ENCODE measurements at regions not wholly inside any gene's neighbourhood (a gene's known extent, or its start where the extent isn't known, plus 50 kb on each side); places are given as distances from the start of the nearest gene placed in this dataset.

DNA sequence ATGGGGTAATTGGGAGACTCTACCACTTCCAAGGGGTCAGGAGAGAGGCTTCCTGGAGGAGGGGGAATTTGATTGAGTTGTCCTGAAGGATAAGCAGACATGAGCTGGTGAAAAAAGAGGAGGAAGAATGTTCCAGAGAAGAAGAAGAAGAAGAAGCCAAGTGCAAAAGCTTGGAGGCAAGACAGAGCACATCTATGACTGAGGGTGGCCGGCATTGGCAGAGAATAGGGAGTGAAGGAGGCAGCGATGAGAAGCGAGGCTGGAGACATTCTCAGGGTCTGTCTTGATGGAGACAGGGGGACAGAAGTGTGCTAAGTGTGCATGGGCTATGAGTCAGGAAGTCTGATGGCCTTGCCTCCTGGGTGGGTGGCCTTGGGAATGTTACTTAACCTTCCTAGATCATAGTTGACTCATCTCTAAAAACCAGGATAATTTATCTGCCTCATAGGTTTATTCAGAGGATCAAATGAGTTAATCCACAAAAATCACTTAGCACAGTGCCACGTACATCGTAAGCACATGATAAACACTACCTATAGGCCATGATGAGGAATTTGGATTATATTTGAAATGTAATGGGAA is 171.7 kb downstream of the ABCC12 start:
- Histone ChIP-seq H3K27me3 (no peaks in the 10 kb centered on the region), H3K4me1 (no peaks in the 10 kb centered on the region), H3K9ac (ENCODE audit: low read depth in 2 of 2, low read length in 2 of 2) (no peak overlapping the region), H3K36me3 (no peaks in the 10 kb centered on the region), H3K4me3 (no peak overlapping the region), H3K9me3 (no peaks in the 10 kb centered on the region), H3K27ac (no peak overlapping the region)
- TF ChIP-seq, protein P1, sequence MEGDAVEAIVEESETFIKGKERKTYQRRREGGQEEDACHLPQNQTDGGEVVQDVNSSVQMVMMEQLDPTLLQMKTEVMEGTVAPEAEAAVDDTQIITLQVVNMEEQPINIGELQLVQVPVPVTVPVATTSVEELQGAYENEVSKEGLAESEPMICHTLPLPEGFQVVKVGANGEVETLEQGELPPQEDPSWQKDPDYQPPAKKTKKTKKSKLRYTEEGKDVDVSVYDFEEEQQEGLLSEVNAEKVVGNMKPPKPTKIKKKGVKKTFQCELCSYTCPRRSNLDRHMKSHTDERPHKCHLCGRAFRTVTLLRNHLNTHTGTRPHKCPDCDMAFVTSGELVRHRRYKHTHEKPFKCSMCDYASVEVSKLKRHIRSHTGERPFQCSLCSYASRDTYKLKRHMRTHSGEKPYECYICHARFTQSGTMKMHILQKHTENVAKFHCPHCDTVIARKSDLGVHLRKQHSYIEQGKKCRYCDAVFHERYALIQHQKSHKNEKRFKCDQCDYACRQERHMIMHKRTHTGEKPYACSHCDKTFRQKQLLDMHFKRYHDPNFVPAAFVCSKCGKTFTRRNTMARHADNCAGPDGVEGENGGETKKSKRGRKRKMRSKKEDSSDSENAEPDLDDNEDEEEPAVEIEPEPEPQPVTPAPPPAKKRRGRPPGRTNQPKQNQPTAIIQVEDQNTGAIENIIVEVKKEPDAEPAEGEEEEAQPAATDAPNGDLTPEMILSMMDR (IDR thresholded peaks at IDR 0.05): no peak
- intact Hi-C loops (cut with DNase I): no loop called here
- no peak for DNase-seq

DNA sequence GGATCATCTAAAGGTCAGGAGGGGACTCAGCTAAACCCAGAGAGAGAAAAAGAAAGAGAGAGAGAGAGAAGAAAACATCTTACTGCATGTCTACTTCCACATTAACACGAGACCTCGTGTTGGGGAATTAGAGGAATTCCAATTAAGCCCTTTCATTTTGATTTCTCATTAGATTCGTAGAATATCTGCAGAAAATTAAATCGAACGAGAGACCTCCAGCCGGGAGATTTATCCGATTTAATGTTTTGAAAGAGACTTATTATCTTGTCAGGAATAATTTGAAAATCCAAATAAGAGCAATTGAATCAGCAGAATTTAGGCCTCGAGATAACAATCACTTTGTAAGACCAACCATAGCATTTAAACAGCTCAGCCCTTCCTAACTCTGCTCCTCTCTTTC is 175.6 kb downstream of the ABCC12 start:
- TF ChIP-seq, protein P1 (IDR thresholded peaks at IDR 0.05): no peak
- no peaks in the 10 kb centered on the region for H3K27me3 ChIP-seq
- intact Hi-C loops (cut with DNase I): no loop called here
- H3K9ac ChIP-seq (ENCODE audit: low read depth in 2 of 2, low read length in 2 of 2): no peak overlapping the region
- no peaks in the 10 kb centered on the region for H3K4me1 ChIP-seq
- H3K9me3 ChIP-seq: no peaks in the 10 kb centered on the region
- H3K36me3 ChIP-seq: no peaks in the 10 kb centered on the region
- no peak overlapping the region for H3K4me3 ChIP-seq
- H3K27ac ChIP-seq: no peak overlapping the region
- no peak for DNase-seq

DNA sequence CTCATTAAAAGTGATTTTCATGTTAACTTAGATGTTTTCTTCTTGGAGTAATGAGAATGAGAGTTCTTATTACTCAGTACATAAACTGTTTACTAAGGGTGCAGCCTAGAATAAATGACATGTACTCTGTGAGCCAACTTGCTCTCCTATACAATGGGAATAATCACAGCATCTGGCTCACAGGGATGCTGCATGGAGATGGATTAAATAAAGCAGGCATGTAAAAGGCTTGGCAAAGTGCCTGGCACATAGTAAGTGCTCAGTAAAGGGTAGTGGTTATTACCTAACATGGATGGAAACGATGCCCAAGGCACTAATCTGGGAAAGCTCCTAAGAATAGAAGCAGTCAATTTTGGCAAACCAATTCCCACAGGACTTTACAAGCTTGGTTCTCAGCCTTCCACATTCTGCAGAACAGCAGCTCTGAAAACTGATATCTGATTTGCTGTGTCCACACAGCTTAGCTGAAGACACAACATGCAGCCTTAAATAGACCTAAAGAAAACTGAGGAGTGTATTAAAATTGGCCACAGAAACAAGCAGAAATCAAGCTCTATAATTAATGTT is 176.1 kb downstream of the ABCC12 start:
- intact Hi-C loops (cut with DNase I): no loop called here
- no peak for DNase-seq
- Histone ChIP-seq H3K27ac (no peak overlapping the region), H3K4me1 (no peaks in the 10 kb centered on the region), H3K27me3 (no peaks in the 10 kb centered on the region), H3K9ac (ENCODE audit: low read depth in 2 of 2, low read length in 2 of 2) (no peak overlapping the region), H3K4me3 (no peak overlapping the region), H3K36me3 (no peaks in the 10 kb centered on the region), H3K9me3 (no peaks in the 10 kb centered on the region)
- TF ChIP-seq, protein P1 (IDR thresholded peaks at IDR 0.05): no peak

DNA sequence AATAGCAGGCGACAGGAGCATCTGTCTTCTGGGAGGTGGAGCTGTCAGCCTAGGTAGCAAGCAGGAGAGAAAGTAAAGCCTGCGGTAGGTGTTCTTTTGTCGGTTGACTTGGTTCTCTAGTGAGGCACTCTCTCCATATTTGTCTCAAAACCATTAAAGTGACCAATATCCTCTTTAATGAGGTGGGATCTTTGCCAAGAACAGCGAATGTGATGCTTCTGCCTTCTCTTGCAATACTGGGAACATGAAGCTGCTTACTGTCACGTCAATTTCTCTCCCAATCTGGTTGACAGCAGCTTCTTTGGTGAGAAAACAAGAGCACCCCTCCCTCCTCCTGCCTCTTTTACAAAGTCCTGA is 176.7 kb downstream of the ABCC12 start:
- DNase-seq: no peak
- Histone ChIP-seq H3K4me3 (no peak overlapping the region), H3K9ac (ENCODE audit: low read depth in 2 of 2, low read length in 2 of 2) (no peak overlapping the region), H3K4me1 (no peaks in the 10 kb centered on the region), H3K36me3 (no peaks in the 10 kb centered on the region), H3K27me3 (no peaks in the 10 kb centered on the region), H3K27ac (no peak overlapping the region), H3K9me3 (no peaks in the 10 kb centered on the region)
- intact Hi-C loops (cut with DNase I): no loop called here
- TF ChIP-seq, protein P1 (IDR thresholded peaks at IDR 0.05): no peak

DNA sequence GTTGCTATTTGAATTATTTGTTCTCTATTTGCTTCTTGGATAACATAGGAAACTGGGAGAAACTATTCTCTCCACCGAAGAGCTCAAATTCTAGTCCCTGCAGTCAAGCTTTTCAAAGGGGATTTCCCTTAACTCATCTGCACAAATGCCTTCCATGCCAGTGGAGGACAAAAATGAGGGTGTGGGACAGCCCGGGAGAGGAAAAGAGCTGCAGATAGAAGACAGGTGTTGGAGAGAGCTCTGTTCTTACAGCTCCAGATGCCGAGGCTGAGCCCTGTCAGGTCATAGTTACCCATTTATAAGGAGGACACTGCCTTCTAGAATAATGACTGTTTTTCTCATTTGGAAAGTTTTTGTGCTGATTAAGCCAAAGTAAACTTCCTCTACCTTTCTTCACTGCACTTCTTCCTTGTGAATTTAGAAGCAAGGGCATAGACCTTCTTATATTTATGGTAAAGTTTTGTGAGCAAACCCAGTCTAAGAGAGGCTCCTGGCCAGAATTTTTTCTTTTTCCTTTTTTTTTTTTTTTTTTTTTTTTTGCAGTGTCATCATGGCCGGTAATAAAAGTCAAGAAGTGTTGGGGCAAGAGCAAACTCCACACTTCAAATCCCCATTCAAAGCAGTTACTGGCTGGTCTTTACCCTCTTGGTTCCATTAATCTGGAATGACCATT is 177.2 kb downstream of the ABCC12 start:
- H3K36me3 ChIP-seq: no peaks in the 10 kb centered on the region
- TF ChIP-seq, protein P1 (IDR thresholded peaks at IDR 0.05): no peak
- DNase-seq: no peak
- intact Hi-C loops (cut with DNase I): no loop called here
- no peak overlapping the region for H3K27ac ChIP-seq
- H3K9ac ChIP-seq (ENCODE audit: low read depth in 2 of 2, low read length in 2 of 2): no peak overlapping the region
- H3K4me1 ChIP-seq: no peaks in the 10 kb centered on the region
- no peak overlapping the region for H3K4me3 ChIP-seq
- H3K27me3 ChIP-seq: no peaks in the 10 kb centered on the region
- no peaks in the 10 kb centered on the region for H3K9me3 ChIP-seq
